HuH-7 (cell line): ENCODE measurements at regions not wholly inside any gene's neighbourhood (a gene's known extent, or its start where the extent isn't known, plus 50 kb on each side); places are given as distances from the start of the nearest gene placed in this dataset.
"Not testable (repeated sequence)": the region's sequence is repeated elsewhere in the genome, so short reads cannot be mapped to it uniquely, and the experiment has no call there.

Experiments used
- DNase-seq: peaks from one replicate; pipeline ENCODE4 v3.0.0; 2011; ENCODE audit warnings: low spot score

DNA sequence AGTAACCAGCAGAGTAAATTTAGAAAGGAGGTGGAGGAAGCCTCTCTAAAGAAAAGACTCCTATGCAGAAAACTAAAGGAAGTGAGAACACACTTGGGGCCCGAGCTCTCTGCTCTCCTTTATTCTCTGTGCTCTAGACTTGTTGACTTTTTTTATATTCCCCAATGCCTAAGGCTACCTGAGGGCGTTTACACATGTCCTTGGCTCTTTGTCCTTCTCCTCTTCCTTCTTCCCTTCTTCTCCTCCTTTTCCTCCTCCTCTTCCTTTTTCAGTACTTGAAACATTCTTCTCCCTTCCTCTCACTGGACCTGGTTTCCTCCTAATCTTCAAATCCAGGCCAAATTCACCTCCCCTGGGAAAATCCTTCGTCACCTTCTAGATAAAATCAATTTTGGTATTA, 256.4 kb upstream of the TRPC7 start:
- no peak for DNase-seq

DNA sequence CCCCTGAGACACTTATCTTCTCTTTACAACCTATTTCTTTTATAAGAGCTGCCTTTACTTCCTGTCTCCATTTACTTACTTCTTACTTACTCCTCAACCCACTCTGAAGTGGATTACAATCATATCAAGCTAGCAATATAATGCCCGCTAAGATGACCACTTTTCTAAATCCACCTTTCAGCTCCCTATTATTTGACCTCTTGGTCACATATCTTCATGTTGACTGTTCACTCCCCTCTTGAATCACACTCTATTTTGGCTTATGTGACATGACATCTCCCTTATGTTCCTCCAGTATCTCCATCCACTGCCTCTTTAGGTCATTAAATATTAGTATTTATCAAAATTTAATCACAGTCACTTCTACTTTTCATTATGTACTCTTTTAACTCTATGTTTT, 255.3 kb upstream of the TRPC7 start:
- DNase-seq, result no peak

DNA sequence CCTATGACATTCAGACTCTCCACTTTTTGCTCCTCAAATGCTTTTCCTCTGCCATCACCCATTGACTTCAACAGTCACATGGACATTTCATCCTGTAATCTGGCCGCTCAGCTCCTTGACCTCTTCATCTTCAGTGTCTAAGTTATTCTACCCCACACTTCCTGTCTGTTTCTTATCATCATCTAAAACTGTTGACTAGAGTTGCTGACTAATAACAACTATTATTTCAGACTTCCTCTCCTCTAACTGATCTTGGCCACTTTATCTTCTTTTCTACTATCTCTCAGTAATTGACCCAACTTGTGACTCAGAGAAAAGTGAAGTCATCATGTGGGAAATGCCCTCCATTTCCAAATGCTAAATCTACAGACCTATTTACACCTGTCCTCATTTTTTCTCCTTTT, 254.7 kb upstream of the TRPC7 start:
- no peak for DNase-seq

DNA sequence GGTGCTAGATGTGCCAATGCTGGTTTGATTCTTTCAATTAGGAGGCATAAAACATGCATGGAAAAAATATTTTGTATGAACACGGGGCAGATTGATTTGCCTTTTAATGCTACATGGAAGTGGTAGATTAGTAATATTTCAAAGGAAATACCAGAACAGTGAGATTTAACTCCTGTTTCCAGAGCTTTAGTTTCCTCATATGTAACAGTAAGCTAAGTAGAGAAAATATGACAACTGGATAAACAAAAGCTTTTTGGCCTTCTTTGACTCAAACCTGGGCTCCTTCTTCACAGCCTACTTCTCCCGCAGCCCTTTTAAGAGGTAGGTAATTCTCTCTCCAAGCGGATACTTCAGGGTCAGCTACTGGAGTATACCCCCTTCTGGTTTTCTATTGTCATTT, 254.2 kb upstream of the TRPC7 start:
- no peak for DNase-seq

DNA sequence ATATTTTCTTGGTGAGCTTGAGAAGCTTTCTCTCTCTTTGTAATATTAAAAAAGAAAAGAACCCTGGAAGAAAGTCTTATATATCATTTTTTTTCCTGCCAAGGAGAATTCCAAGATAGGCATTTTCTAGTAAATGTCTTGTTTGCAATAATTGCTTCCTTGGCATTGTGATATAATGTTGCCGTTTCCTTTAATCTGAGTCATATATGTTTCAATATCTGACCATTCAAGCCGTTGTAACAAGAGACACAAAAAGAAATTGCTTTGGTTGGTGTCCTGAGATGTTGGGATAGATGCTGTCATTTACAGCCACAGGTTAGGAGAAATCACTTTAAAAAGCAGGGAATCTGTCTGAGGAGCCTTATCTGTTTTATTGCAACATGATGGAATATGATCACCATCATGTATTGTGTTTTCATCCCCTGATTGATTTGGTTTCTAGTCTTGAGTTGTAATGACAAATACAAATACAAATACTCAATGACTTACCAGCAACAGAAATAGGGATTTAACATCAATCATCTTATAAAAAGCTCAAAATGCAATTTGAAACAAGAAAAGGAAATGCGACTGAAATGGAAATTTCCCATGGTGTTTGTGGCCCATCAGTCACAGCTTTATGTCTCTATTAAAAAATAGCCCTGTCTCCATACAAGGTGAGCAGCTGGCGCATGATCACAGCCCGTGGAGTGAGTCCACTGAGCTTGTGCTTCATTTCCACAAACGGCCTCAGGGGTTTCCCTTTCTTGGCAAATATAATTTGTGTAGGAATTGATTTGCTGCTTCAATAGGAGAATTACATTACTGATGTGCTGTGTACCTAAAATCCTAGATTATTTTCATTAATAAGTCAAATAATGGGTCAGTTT, 250.1 kb upstream of the TRPC7 start:
- DNase-seq, result no peak

DNA sequence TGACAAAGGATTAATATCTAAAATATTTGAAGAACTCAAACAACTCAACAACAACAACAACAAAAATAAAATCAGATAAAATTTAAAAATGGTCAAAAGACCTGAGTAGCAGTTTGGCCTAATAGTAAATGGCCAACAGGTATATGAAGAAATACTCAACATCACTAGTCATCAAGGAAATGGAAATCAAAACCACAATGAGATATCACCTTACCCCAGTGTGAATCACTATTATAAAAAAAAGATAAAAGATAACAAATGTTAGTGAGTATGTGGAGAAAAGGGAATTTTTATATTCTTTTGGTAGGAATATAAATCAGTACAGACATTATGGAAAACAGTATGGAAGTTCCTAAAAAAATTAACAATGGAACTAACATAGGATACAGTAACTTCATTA, 247.9 kb upstream of the TRPC7 start:
- DNase-seq, result no peak

DNA sequence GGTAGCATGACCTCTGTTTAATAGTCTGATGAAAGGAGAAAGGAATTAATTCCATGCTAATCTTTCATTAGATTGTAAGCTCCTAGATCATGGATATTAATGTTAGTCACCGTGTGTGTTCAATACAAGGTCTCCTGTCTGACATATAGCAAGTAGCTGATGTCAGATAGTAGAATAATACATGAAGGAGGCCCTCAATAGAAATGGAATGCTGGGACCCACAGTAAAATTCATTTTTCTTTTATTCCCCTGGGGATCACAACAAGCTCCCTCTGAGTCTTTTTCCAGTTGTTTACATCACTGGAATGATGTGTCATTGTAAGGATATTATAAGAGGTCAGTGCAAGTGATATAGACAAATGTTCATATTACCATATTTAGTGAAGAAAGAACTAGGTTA, 240.3 kb upstream of the TRPC7 start:
- no peak for DNase-seq

DNA sequence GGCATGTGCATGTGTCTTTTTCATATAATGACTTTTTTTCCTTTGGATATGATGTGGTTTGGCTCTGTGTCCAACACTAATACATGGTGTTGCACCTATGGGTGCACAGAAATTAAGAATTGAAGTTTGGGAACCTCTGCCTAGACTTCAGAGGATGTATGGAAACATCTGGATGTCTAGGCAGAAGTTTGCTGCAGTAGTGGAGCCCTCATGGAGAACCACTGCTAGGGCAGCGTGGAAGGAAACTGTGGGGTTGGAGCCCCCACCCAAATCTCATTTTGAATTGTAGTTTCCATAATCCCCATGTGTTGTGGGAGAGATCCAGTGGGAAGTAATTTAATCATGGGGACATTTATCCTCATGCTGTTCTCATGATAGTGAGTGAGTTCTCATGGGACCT, 235.0 kb upstream of the TRPC7 start:
- no peak for DNase-seq

DNA sequence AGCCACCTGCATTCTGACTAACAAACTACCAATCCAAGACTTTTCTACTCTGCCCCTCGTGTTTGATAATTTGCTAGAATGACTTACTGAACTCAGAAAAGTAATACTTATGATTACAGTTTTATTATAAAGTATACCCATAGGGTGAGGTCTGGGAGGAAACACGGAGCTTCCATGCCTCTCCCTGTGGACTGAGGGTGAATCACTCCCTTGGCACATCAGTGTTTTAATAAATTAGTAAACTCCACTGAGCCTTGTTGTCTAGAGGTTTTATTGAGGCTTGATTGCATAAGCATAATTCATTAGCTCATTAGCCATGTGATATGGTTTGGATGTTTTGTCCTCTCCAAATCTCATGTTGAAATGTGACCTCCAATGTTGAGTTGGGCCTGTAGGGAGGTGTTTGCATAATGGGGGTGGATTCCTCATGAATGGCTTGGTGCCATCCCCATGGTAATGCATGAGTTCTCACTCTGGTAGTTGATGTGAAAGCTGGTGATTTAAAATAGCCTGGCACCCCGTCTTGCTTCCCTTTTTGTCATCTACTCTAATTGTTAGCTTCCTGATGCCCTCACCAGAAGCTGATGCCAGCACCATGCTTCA, 233.6 kb upstream of the TRPC7 start:
- no peak for DNase-seq

DNA sequence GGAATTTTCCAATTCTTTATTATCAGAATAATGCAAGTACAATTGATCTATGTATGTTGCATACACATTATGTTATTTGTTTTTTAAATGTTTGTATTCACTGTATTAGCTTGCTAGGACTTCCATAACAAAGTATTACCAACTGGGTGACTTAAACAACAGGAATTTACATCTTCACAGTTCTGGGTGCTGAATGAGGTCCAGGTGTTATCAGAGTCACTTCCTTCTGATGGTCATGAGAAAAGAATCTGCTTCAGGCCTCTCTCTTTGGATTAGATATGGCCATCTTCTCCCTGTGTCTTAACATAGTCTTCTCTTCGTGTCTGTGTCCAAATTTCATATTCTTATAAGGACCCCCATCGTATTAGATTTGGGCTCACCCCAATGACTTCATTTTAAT, 229.1 kb upstream of the TRPC7 start:
- no peak for DNase-seq

DNA sequence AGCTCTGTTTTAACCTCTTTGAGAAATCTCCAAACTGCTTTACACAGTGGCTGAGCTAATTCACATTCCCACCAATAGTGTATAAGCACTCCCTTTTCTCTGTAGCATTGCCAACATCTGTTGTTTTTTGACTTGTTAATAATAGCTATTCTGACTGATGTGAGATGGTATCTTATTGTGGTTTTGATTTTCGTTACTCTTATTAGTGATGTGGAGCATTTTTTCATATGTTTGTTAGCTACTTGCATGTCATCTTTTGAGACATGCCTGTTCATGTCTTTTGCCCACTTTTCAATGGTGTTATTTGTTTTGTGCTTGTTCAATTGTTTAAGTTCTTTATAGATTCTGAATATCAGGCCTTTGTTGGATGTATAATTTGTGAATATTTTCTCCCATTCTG, 225.2 kb upstream of the TRPC7 start:
- no peak for DNase-seq

DNA sequence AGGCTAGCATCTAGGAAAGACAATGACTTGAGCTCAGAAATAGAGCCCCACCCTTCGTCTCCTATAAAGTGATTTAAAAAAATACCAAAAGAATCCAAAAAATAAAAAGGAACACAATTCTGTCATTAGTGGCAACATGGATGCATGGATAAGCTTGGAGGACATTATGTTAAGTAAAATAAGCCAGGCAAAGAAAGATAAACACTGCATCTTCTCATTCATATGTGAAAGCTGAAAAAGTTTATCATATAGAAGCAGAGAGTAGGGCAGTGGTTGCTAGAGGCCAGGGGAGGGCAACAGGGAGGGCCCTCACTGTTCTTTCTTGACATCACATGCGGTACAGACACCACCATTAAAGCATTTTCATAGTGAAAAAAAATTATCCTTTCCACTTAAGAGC, 220.9 kb upstream of the TRPC7 start:
- no peak for DNase-seq

DNA sequence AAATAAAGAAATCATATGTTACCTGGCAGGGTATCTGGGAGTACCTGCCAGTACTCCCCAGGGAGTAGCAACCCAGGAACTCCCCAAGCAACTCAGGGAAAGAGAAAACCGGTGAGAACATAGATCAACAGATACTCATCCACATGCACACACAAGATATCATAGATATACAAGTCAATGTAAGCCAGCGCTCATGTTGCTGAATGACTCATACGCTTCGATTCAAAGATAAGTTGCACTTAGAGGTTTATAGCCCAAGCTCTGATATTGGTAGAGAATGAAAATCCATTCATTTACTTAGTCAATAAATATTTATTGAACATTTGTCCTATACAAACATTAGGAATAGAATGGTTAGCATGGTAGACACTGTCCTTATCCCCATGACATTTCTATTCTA, 219.1 kb upstream of the TRPC7 start:
- no peak for DNase-seq

DNA sequence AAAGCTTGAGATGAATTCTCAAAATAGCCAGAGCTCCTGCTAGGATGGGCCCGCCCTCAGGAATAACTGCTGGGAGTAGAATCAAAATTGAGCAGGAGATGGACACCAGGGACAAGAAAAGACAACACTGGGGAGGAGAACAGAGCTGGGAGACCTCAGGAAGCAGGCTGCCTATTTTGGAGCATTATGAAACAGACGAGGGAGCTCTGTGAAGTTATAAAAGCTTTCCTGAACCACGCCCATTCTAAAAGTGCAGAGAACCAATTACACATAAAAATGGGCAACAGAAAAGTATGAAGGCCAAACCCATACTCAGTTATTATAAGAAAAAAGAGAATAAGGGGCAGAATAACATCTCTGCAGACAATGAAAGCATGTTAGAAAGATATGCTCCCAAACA, 213.9 kb upstream of the TRPC7 start:
- no peak for DNase-seq

DNA sequence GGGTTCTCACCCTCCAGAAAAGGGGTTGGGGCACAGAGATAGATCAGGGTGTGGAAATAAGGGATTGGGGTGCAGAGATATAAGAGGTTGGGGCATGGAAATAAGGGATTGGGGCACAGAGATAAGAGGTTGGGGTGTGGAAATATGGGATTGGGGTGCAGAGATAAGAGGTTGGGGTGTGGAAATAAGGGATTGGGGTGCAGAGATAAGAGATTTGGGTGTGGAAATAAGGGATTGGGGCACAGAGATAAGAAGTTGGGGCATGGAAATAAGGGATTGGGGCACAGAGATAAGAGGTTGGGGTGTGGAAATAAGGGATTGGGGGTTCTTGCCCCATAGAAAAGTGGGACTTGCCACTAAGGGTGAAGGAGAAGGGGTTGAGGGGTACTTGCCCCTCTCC, 204.5 kb upstream of the TRPC7 start:
- not testable (repeated sequence) for DNase-seq

DNA sequence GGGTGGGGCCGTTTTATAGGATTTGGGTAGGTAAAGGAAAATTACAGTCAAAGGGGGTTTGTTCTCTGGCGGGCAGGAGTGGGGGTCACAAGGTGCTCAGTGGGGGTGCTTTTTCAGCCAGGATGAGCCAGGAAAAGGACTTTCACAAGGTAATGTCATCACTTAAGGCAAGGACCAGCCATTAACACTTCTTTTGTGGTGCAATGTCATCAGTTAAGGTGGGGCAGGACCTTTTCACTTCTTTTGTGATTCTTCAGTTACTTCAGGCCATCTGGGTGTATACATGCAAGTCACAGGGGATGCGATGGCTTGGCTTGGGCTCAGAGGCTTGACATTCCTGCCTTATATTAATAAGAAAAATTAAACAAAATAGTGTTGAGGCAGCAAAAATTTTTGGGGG, 200.1 kb upstream of the TRPC7 start:
- DNase-seq, result not testable (repeated sequence)

DNA sequence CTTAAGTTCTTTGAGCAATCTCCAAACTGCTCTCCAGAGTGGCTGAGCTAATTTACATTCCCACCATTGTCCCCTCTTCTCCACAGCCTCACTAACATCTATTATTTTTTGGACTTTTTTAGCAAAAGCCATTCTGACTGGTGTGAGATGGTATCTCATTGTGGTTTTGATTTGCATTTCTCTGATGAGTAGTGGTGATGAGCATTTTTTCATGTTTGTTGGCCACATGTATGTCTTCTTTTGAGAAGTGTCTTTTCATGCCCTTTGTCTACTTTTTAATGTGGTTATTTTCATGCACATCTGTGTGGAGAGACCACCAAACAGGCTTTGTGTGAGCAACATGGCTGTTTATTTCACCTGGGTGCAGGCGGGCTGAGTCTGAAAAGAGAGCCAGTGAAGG, 199.7 kb upstream of the TRPC7 start:
- not testable (repeated sequence) for DNase-seq

DNA sequence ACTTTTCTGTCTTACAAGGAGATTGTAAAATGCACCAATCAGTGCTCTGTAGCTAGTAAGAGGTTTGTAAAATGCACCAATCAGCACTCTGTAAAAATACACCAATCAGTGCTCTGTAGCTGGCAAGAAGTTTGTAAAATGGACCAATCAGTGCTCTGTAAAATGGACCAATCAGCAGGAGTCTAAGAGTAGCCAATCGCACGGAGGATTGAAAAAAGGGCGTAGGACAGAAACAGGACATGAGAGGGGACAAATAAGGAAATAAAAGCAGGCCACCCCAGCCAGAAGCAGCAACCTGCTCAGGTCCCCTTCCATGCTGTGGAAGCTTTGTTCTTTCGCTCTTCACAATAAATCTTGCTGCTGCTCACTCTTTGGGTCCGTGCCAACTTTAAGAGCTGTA, 199.1 kb upstream of the TRPC7 start:
- DNase-seq, result not testable (repeated sequence)

DNA sequence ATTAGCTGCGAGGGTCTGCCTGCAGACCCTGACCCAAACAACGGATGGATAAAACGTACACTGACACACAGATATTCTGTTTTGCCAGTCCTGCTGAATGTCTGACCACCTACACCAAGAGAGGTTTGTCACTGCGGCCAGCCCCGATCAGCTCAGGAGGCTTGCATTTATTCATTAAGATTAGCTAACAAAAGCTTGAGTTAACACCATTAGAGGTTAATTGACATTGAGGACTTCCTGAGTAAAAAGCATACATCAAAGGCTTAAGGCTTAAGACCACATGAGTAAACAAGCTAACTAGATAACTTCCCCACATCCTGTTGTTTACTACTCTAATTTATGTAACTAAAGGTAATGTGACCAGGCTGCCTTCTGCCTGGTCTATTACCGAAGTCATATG, 198.1 kb upstream of the TRPC7 start:
- no peak for DNase-seq

DNA sequence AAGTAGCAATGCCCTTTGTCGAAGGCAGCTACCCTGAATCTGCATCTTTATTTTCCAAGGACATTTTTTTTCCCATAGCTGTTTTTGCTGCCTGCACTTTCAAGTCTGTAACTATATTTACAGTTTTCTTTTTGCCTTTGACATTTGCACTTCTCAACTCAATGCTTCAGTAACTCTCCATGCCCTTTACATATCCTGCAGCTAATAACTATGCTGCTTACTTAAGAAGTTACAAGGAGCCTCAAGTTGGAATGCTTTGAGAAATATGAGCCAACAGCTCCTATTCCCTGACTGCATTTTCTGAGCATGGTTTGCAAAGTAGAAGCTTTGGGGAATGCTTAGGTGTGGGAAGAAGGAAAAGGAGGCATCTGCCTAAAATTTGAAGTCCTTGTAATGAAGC, 194.8 kb upstream of the TRPC7 start:
- DNase-seq, result no peak

DNA sequence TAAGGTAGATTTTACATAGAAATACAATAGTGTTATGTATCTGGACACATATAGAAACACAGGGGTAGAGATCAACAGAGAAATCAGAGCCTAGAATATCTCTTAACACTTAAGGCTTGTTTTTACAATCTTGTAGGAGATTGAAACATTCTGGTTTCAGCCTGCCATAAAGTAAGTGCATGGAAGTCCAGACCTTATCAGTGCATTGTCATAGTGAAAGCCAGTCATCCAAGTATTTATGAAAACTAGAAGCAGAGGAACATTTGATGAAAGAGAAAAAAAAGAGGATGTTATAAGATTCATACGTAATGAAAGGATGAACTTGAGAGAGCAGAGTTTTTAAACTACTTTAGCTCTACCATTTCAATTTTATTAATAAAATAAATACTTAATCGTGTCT, 194.3 kb upstream of the TRPC7 start:
- no peak for DNase-seq

DNA sequence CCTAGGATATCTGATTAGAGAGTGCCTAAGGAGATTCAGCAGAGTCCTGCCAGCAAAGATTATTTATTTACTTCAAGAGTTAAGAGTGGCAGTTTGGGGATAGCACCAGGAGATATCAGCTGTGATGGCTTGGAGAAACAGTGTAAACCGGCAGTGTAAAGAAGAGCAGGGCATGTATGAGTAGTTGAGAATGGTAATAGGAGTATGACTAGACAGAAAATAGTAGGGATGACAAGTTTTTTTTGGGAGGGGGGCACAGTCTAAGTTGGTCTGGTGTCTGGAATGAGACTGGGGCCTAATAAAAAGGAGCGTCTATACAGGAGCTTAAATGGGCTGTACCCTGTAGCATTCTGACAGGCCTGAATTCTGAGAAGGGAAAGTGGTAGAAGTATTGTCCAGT, 181.8 kb upstream of the TRPC7 start:
- DNase-seq, result not testable (repeated sequence)

DNA sequence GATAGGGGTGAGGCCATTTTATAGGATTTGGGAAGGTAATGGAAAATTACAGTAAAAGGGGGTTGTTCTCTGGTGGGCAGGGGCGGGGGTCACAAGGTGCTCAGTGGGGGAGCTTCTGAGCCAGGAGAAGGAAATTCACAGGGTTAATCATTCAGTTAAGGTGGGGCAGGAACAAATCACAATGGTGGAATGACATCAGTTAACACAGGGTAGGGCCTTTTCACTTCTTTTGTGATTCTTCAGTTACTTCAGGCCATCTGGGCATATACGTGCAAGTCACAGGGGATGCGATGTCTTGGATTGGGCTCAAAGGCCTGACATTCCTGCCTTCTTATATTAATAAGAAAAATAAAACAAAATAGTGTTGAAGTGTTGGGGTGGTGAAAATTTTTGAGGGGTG, 181.1 kb upstream of the TRPC7 start:
- not testable (repeated sequence) for DNase-seq

DNA sequence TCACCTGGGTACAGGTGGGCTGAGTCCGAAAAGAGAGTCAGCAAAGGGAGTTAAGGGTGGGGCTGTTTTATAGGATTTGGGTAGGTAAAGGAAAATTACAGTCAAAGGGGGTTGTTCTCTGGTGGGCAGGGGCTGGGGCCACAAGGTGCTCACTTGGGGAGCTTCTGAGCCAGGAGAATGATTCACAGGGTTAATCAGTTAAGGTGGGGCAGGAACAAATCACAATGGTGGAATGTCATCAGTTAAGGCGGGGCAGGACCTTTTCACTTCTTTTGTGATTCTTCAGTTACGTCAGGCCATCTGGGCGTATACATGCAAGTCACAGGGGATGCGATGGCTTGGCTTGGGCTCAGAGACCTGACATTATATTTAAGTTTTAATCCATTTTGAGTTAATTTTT, 179.7 kb upstream of the TRPC7 start:
- not testable (repeated sequence) for DNase-seq
